ENCODE measurements at regions not wholly inside any gene's neighbourhood (a gene's known extent, or its start where the extent isn't known, plus 50 kb on each side); places are given as distances from the start of the nearest gene placed in this dataset.
A peak's percentile ranks its signal among the peaks of the same experiment; 100 is the strongest.
"Not testable (repeated sequence)": the region's sequence is repeated elsewhere in the genome, so short reads cannot be mapped to it uniquely, and the experiment has no call there.

DNA sequence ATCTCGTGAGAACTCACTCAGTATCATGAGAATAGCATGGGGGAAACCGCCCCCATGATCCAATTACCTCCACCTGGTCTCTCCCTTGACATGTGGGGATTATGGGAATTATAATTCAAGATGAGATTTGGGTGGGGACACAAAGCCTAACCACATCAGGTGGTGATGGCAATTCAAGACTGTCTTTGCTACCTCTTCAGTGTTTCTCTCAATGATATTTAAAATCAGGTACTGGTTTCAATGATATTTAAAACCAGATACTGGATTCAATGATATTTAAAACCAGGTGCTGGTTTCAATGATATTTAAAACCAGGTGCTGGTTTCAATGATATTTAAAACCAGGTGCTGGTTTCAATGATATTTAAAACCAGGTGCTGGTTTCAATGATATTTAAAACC lies 198.4 kb upstream of the EDNRB start:
- DNase-seq; H3K4me3 Mint-ChIP-seq; H3K4me1 Mint-ChIP-seq; H3K27me3 ChIP-seq (ENCODE audit: control insufficient read depth in 2 of 2, insufficient read depth in 2 of 2, low read length in 2 of 2); H3K79me2 ChIP-seq (ENCODE audit: insufficient read depth, low read length); H3K27me3 Mint-ChIP-seq (ENCODE audit: low read depth in 3 of 3); H3K9ac ChIP-seq (ENCODE audit: insufficient read depth, low read length, poor library complexity, severe bottlenecking); H3K36me3 ChIP-seq (replicated peaks in 1 of 2; ENCODE audit: control insufficient read depth in 1 of 2, insufficient read depth in 2 of 2, low read length in 2 of 2); H2AFZ ChIP-seq (ENCODE audit: insufficient read depth, low read depth, low read length, poor library complexity, severe bottlenecking); H3K4me3 ChIP-seq (replicated peaks in 1 of 3; ENCODE audit: low read depth in 2 of 3, low read length in 3 of 3); H3K4me2 ChIP-seq (replicated peaks; ENCODE audit: extremely low read depth, low read length, poor library complexity, severe bottlenecking); H4K20me1 ChIP-seq (ENCODE audit: insufficient read depth, low read length); H3K27ac ChIP-seq (ENCODE audit: low read depth in 1 of 2, low read length in 2 of 2); intact Hi-C loops (cut with micrococcal nuclease); H3K27ac Mint-ChIP-seq; H3K36me3 Mint-ChIP-seq: not testable (repeated sequence)
- peaks cover 31 to 52% (median 39%) of the 10 kb centered on the region in 7 donors for H3K9me3 Mint-ChIP-seq
- H3K9me3 ChIP-seq (replicated peaks in 1 of 2; ENCODE audit: control insufficient read depth in 1 of 2, insufficient read depth in 1 of 2, low read length in 2 of 2): peaks cover 19 to 22% of the 10 kb centered on the region in 2 donors
- WGBS (ENCODE audit: insufficient coverage): no CpG with 5 or more reads among the region's 2 CpGs
- peaks cover 10 to 13% of the 10 kb centered on the region in 2 donors for H3K4me1 ChIP-seq (ENCODE audit: control insufficient read depth in 1 of 2, insufficient read depth in 2 of 2, low read length in 2 of 2)

DNA sequence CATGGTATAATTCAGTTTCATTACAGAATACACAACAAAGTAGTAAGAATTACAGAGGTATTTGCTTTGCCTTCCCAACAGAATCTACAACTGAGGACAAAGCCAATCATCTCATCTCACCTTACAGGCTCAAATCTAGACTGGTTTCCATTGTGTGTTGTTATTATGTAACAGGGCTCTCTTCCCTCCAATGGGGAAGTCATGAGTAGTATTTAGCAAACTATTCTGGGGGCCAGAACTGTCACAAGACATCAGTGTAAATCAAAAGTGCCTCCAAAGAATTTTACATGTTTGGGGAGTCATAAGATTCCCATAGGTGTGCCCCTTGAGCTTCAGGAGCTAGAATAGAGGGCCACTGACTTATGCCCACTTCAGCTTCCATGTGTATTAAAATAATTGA lies 187.0 kb upstream of the EDNRB start:
- peak in 2 of 3 donors; percentile 17 to 19 for DNase-seq
- no peak overlapping the region for H2AFZ ChIP-seq (ENCODE audit: insufficient read depth, low read depth, low read length, poor library complexity, severe bottlenecking)
- H3K36me3 Mint-ChIP-seq: no peaks in the 10 kb centered on the region

More for the DNA sequence above, 187.0 kb upstream of the EDNRB start:
- TF ChIP-seq, protein P1, sequence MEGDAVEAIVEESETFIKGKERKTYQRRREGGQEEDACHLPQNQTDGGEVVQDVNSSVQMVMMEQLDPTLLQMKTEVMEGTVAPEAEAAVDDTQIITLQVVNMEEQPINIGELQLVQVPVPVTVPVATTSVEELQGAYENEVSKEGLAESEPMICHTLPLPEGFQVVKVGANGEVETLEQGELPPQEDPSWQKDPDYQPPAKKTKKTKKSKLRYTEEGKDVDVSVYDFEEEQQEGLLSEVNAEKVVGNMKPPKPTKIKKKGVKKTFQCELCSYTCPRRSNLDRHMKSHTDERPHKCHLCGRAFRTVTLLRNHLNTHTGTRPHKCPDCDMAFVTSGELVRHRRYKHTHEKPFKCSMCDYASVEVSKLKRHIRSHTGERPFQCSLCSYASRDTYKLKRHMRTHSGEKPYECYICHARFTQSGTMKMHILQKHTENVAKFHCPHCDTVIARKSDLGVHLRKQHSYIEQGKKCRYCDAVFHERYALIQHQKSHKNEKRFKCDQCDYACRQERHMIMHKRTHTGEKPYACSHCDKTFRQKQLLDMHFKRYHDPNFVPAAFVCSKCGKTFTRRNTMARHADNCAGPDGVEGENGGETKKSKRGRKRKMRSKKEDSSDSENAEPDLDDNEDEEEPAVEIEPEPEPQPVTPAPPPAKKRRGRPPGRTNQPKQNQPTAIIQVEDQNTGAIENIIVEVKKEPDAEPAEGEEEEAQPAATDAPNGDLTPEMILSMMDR (IDR thresholded peaks at IDR 0.05): no peak
- Histone ChIP-seq H3K4me3 (replicated peaks in 1 of 3; ENCODE audit: low read depth in 2 of 3, low read length in 3 of 3) (no peak overlapping the region), H3K27me3 (ENCODE audit: control insufficient read depth in 2 of 2, insufficient read depth in 2 of 2, low read length in 2 of 2) (no peaks in the 10 kb centered on the region), H4K20me1 (ENCODE audit: insufficient read depth, low read length) (no peaks in the 10 kb centered on the region), H3K27ac (ENCODE audit: low read depth in 1 of 2, low read length in 2 of 2) (no peak overlapping the region), H3K9me3 (replicated peaks in 1 of 2; ENCODE audit: control insufficient read depth in 1 of 2, insufficient read depth in 1 of 2, low read length in 2 of 2) (no peaks in the 10 kb centered on the region), H3K36me3 (replicated peaks in 1 of 2; ENCODE audit: control insufficient read depth in 1 of 2, insufficient read depth in 2 of 2, low read length in 2 of 2) (no peaks in the 10 kb centered on the region), H3K4me1 (ENCODE audit: control insufficient read depth in 1 of 2, insufficient read depth in 2 of 2, low read length in 2 of 2) (peaks cover 13 to 20% of the 10 kb centered on the region in 2 donors), H3K9ac (ENCODE audit: insufficient read depth, low read length, poor library complexity, severe bottlenecking) (no peak overlapping the region), H3K4me2 (replicated peaks; ENCODE audit: extremely low read depth, low read length, poor library complexity, severe bottlenecking) (no peak overlapping the region), H3K79me2 (ENCODE audit: insufficient read depth, low read length) (no peaks in the 10 kb centered on the region)
- Mint-ChIP-seq H3K4me3 (no peak overlapping the region), H3K9me3 (peaks cover 0 to 3% (median 0%) of the 10 kb centered on the region in 7 donors), H3K27ac (no peak overlapping the region), H3K27me3 (ENCODE audit: low read depth in 3 of 3) (peaks cover 0 to 2% (median 0%) of the 10 kb centered on the region in 3 donors), H3K4me1 (peaks cover 16% of the 10 kb centered on the region)
- intact Hi-C loops (cut with micrococcal nuclease): loop anchor here in 1 of 2 donors (10.0 kb wide), 1 partner anchor 81 kb away; no protein-coding TSS in a partner anchor
